Activated T-helper 17 cell treated with anti-CD3 and anti-CD28 coated beads, Interleukin-2, amount 50 U/mL, for 72 hours (primary cell): ENCODE measurements at regions not wholly inside any gene's neighbourhood (a gene's known extent, or its start where the extent isn't known, plus 50 kb on each side); places are given as distances from the start of the nearest gene placed in this dataset.

ENCODE experiments used
- ATAC-seq: fragments of 150-1000 bp; cut with Tn5 transposase; replicated peaks from 2 replicates; pipeline ENCODE4 v1.10.0; 2021; ENCODE audit warnings: mild to moderate bottlenecking, moderate library complexity
- H3K27ac Mint-ChIP-seq: one replicate; pipeline ENCODE4 v1.8.0; 2022; ENCODE audit warnings: mixed read lengths
- H3K27me3 Mint-ChIP-seq: one replicate; pipeline ENCODE4 v1.8.0; 2022; ENCODE audit warnings: mixed read lengths
- H3K36me3 Mint-ChIP-seq: one replicate; pipeline ENCODE4 v1.8.0; 2022; ENCODE audit warnings: low read depth, mild to moderate bottlenecking, mixed read lengths
- H3K4me1 Mint-ChIP-seq: one replicate; pipeline ENCODE4 v1.8.0; 2022; ENCODE audit warnings: mixed read lengths
- H3K4me3 Mint-ChIP-seq: one replicate; pipeline ENCODE4 v1.8.0; 2022; ENCODE audit warnings: mild to moderate bottlenecking, mixed read lengths
- H3K9me3 Mint-ChIP-seq: one replicate; pipeline ENCODE4 v1.8.0; 2022; ENCODE audit warnings: mixed read lengths

DNA sequence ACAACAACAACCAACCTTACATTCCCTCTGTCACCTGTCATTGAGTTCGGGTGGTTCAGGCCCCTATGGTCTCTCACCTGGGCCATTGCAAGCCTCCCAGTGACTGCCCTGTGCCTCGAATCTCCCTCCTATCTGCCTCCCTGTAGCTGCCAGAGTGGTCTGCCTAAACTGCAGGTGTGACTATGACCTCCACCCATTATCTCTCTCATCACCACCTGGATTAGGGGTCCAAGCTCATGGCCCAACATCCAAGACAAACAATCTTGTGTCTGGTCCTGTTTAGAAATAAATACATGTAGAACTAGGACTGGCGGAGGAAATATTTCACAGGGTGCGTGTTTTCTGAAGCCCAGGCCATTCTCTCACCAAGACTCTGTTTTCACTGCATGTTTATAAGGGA is 146.6 kb downstream of the HERPUD2 start:
- ATAC-seq = no peak
- Mint-ChIP-seq H3K4me3 (no peak overlapping the region), H3K27ac (no peak overlapping the region), H3K36me3 (no peaks in the 10 kb centered on the region), H3K9me3 (no peaks in the 10 kb centered on the region), H3K4me1 (no peaks in the 10 kb centered on the region), H3K27me3 (peaks cover 9% of the 10 kb centered on the region)

DNA sequence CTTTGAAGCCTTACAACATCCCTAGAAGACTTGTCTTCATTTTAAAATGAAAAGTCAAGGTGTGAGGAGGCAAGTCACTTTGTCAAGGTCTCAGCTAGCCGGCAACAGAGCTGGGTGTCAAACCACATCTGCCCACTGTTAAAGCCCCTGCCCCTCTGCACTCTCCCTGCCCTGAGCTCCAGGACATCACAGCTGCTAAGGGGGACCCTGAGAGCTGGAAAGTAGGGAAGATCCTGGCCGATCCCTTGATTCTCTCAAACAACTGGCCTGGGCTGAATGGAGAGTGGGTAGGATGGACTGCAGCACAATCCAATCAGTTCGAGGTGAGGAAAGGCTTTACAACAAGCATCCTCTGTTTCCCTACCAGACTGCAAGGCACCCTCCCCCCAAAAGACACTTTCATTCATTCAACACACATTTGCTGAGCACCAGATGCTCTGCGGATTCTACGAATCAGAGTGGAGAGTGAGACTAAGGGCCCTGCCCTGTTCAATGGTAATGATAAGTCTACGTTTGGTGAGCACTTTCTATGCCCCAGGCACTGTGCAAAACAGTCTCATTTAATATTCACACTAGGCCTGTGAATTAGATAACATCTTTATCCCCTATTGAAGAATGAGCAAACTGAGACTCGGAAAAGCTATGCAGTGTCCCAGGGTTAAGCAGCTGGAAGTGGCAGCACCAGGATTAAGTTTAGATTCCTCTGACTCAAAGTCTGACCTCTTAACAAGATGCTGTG is 148.1 kb downstream of the HERPUD2 start:
- H3K27me3 Mint-ChIP-seq = peaks cover 8% of the 10 kb centered on the region
- H3K4me1 Mint-ChIP-seq = no peaks in the 10 kb centered on the region
- no peak for ATAC-seq
- no peaks in the 10 kb centered on the region for H3K36me3 Mint-ChIP-seq
- no peaks in the 10 kb centered on the region for H3K9me3 Mint-ChIP-seq
- H3K27ac Mint-ChIP-seq = no peak overlapping the region
- H3K4me3 Mint-ChIP-seq = no peak overlapping the region

DNA sequence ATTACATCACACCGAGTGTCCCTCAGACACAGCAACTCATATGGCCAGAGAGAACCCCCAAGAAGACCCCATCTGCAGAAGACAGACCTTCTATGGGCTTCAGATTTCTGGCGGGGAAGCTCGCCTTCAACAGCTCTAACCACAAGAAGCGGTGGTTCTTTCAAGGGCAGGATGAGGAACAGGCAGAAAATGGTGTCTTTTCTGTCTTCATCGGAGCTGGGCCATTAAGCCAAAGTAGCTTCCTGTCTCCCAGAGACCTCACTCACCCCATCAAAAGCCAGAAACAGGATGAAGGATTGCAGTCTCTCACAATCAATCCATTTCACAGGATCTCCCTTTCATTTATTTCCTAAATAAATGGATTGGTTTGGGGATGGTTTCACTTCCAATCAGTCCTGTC is 149.1 kb downstream of the HERPUD2 start:
- Mint-ChIP-seq H3K27me3 (peaks cover 8% of the 10 kb centered on the region), H3K27ac (no peak overlapping the region), H3K4me1 (no peaks in the 10 kb centered on the region), H3K36me3 (no peaks in the 10 kb centered on the region), H3K9me3 (no peaks in the 10 kb centered on the region), H3K4me3 (no peak overlapping the region)
- ATAC-seq = no peak

DNA sequence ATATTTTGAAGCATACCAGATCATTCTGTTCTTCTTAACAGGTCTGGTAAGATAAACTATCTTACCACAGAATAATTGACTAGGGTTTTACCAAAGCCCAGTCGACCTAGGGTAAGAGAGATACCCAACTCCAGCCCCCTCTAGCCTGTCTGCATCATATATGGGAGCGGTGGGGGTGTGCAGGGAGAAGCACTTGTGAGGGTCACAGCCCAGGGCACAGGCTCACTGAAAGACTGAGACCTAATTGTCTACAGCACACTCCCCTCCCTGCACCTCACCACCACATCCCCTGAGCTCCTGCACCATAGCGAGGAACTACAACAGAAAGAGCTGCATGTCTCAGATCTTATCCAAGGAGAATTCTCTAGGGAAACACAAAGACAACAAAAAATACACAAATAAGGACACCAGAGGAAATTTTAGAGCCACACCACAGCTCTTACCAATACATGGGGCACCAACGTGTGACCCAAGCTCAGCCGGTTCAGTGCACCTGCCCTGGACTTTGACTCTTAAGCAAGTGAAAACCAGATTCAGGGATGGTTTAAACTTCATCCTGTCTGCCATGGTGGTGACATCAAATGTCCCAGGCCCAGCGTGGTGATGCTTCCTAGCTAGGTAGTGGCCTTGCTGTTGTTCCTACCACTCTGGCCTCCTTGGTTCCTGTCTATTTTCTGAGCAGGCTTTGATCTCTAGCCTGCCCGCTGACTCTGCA is 150.8 kb downstream of the HERPUD2 start:
- H3K4me3 Mint-ChIP-seq = no peak overlapping the region
- no peaks in the 10 kb centered on the region for H3K36me3 Mint-ChIP-seq
- no peaks in the 10 kb centered on the region for H3K4me1 Mint-ChIP-seq
- H3K9me3 Mint-ChIP-seq = no peaks in the 10 kb centered on the region
- ATAC-seq = no peak
- no peak overlapping the region for H3K27ac Mint-ChIP-seq
- H3K27me3 Mint-ChIP-seq = peaks cover 10% of the 10 kb centered on the region

DNA sequence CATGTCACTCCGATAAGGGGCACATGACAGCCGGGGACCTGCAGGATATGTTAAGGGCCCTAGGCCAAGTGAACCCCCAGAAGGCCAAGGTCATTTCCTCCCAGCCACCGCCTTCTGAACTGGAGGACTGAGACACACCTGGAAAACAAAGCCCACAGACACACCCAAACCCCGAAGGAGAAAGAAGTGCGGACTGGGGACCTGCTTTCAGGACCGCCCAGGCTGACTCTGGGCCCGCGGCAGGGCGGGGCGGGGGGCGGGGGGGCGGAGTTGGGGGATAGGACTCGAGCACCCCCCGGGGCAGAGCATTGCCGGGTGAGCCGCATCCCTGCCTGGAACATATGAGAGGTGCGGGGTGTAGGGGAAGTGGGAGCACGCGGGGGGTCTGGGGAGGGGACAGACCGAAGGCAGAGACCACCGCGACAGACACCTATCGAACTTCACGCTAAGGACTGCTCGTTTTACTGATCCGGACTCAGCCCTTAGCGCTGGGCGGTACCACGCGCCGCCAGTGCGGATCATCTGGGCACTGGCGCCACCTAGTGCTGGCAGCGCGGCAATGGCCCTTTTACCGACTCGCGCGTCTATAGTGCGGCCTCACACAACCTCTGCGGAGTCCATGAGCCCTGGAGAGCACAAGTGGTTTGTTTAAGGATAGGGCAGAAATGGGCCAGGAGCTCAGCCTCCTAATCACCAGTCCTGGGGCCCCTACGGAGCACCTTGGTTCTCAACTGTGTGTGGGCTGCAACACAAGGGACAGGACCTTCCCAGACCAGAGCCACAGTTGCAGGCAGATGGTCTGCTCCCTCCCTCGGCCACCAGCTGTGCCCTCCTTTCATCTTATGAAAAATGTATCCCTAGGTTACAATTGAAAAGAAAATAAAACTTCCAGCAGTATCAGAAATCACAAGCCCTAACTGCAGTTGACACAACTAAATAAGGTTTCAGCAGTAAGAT is 157.6 kb downstream of the HERPUD2 start:
- Mint-ChIP-seq H3K4me3 (peak overlapping the region; percentile 56), H3K27ac (no peak overlapping the region), H3K36me3 (no peaks in the 10 kb centered on the region), H3K4me1 (no peaks in the 10 kb centered on the region), H3K9me3 (no peaks in the 10 kb centered on the region), H3K27me3 (peaks cover 4% of the 10 kb centered on the region)
- peak; percentile 98 for ATAC-seq

DNA sequence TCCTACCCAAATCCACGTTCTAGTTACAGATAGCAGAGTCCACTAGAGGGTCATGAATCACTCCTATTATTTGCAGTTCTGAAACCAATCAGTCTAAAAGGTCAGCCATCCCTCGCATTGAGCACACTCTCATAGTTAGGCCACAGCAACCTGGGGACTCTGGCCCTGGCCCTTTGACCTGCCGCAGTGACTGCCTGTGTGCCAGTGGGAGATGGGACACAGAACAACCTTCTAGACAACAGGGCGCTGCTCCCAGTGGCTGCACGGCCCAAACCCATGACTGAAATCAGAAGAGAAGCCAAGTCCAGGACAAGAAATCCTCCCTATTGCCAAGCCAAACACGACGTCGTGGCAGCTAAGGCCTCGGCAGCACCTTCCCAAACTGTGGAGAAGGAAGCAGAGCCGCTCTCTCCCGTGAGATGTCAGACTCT is 158.5 kb downstream of the HERPUD2 start:
- no peaks in the 10 kb centered on the region for H3K4me1 Mint-ChIP-seq
- no peak for ATAC-seq
- H3K27me3 Mint-ChIP-seq = peaks cover 9% of the 10 kb centered on the region
- no peak overlapping the region for H3K27ac Mint-ChIP-seq
- H3K36me3 Mint-ChIP-seq = no peaks in the 10 kb centered on the region
- H3K9me3 Mint-ChIP-seq = no peaks in the 10 kb centered on the region
- H3K4me3 Mint-ChIP-seq = peak overlapping the region; percentile 56

DNA sequence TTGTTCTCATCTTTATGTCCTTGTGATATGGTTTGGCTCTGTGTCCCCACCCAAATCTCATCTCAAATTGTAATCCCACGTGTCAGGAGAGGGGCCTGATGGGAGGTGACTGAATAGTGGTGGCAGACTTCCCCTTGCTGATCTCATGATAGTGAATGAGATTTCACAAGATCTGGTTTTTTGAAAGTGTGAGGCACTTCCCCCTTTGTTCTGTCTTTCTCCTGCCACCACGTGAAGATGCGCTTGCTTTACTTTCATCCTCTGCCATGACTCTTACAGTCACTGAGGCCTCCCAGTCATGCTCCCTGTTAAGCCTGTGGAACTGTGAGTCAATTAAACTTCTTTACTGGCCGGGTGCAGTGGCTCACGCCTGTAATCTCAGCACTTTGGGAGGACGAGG is 161.0 kb downstream of the HERPUD2 start:
- Mint-ChIP-seq H3K4me1 (no peaks in the 10 kb centered on the region), H3K27me3 (peaks cover 14% of the 10 kb centered on the region), H3K36me3 (no peaks in the 10 kb centered on the region), H3K4me3 (no peak overlapping the region), H3K27ac (no peak overlapping the region), H3K9me3 (no peaks in the 10 kb centered on the region)
- ATAC-seq = no peak

DNA sequence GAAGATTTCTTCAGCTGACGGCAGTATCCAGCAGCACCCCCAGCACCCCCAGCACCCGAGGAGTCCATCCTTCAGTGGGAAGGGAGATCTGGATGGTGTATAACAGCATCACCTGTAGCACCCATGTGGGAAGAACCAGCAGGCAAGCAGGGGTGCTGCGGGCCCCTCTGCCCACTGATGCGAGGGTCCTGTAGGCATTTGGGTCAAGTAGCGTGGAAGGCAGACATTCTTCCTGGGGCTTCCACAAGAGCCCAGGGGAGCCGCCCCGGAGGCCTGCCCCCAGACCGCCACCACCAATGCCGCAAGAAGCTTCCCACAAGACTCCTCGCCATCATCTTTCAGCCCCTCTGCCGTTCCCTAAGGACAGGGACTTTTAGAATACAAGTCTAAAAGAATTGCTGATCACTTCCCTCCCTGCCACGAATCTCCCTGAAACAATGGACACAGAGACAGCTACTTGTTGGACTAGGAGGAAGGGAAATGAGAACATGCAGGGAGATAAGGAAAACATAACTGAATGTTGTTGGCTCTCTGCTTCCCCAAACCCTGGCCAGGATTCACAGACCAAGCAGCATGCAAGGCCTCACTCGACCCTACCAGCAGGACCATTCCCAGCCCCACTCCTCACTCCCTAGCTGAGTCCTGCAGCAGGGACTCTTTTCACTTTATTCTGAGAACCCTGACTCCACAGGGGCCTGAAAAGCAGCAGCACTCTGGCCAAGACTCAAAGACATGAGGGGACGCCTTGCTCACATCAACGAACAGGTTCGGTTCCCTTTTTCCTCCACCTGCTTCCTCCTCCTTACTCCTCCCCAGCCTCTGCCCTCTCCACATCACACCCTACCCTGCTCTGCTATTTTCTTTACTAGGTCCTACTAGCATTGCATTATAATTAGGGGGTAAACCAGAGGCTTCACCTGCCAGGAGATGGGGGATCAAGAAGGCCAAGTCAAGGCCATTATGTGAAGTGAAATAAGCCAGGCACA is 164.5 kb downstream of the HERPUD2 start:
- Mint-ChIP-seq H3K36me3 (no peaks in the 10 kb centered on the region), H3K27ac (no peak overlapping the region), H3K27me3 (peaks cover 14% of the 10 kb centered on the region), H3K9me3 (no peaks in the 10 kb centered on the region), H3K4me3 (no peak overlapping the region), H3K4me1 (no peaks in the 10 kb centered on the region)
- no peak for ATAC-seq

DNA sequence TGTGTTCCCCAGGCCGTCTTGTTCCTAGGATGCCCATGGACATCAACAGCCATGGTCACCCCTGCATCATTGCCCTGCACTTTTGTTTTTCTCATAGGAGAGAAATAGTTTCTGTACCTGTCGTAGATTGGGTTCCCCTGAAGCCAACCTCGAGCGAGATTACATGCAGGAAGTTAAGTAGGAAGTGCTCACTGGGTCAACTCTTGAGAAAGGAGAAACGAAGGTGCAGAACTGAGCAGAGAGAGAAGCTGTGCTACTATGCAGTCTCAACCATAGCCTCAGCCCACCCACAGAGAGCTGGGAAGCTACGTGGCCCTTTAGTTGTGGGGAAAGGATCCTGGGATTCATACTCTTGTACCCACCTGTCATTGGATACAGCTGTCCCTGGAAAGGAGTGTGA is 165.2 kb downstream of the HERPUD2 start:
- no peak overlapping the region for H3K4me3 Mint-ChIP-seq
- no peaks in the 10 kb centered on the region for H3K36me3 Mint-ChIP-seq
- no peak overlapping the region for H3K27ac Mint-ChIP-seq
- peaks cover 14% of the 10 kb centered on the region for H3K27me3 Mint-ChIP-seq
- no peak for ATAC-seq
- H3K9me3 Mint-ChIP-seq = no peaks in the 10 kb centered on the region
- no peaks in the 10 kb centered on the region for H3K4me1 Mint-ChIP-seq

DNA sequence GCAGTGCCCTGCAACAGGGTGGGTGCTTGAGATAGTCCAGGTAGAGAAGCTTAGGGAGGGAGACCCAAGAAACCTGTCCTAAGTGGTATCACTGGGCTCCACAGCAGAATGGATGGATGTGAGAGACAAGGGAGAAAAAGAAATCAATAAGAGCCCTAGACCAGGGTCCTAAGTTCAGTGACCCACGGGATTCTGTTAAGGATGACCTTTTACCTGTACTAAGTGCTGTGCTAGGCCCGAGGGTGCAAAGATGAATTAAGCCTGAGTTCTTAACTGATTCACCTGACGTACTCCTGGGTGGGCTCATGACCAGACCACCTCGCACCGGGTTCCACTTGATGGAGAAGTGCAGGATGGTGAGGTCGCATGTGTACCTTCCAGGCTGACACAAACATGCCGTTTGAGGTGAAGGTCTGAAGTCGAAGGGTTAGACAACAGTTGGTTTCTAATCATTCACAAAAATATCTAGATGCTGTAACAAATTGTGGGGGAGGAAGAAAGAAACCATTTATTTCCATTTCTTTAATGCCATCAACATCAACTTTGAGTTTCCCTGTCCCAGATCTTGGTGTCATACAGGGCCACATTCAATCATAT is 166.5 kb downstream of the HERPUD2 start:
- H3K27ac Mint-ChIP-seq = no peak overlapping the region
- peaks cover 17% of the 10 kb centered on the region for H3K27me3 Mint-ChIP-seq
- no peak overlapping the region for H3K4me3 Mint-ChIP-seq

DNA sequence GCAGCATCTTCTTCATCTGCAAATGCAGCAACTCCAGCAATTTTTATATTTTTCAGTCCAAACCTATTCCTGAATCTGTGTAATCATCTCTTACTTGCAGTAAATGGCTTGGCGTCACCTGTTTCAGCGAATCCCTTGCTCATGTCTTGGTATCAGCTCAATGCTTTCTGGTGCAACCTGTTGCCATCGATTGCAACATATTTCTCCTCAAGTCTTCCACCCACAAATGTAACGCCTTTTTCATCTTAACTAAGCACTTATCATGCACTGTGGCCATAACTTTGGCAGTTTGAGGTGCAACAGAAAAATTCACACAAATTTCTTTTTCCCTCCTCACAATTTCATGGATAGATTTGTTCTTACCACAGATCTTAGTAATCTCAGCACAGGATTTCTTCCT is 168.3 kb downstream of the HERPUD2 start:
- H3K36me3 Mint-ChIP-seq = no peaks in the 10 kb centered on the region
- H3K27ac Mint-ChIP-seq = no peak overlapping the region
- H3K4me3 Mint-ChIP-seq = no peak overlapping the region
- H3K27me3 Mint-ChIP-seq = peaks cover 11% of the 10 kb centered on the region
- no peaks in the 10 kb centered on the region for H3K9me3 Mint-ChIP-seq
- no peaks in the 10 kb centered on the region for H3K4me1 Mint-ChIP-seq
- ATAC-seq = no peak

More for the DNA sequence above, 166.5 kb downstream of the HERPUD2 start:
- Mint-ChIP-seq H3K4me1 (no peaks in the 10 kb centered on the region), H3K36me3 (no peaks in the 10 kb centered on the region), H3K9me3 (no peaks in the 10 kb centered on the region)
- ATAC-seq = no peak

DNA sequence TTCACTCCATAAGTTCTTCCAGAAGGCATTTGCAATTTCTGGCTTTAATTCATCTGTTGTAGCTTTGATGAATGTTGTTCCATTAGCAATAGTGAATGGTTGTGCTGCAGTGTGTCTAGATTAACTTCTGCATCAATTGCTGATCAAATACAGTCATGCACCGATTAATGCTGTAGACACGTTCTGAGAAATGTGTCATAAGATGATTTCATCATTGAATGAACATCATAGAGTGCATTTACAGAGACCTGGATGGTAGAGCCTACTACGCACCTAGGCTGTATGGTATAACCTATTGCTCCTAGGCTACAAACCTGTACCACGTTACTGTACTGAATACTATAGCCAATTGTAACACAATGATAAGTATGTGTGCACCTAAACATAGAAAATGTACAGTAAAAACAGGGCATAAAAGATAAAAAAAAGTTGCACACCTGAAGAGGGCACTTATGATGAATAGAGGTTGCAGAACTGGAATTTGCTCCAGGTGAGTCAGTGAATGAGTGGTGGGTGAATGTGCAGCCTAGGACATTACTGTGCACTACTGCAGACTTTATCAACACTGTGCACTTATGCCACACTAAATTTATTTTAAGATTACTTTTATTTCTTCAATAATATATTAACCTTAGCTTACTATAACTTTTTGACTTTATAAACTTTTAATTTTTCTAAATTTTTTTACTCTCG is 170.7 kb downstream of the HERPUD2 start:
- no peak overlapping the region for H3K4me3 Mint-ChIP-seq
- H3K9me3 Mint-ChIP-seq = no peaks in the 10 kb centered on the region
- no peak overlapping the region for H3K27ac Mint-ChIP-seq
- no peak for ATAC-seq
- H3K27me3 Mint-ChIP-seq = peaks cover 6% of the 10 kb centered on the region
- no peaks in the 10 kb centered on the region for H3K36me3 Mint-ChIP-seq
- H3K4me1 Mint-ChIP-seq = peaks cover 3% of the 10 kb centered on the region

DNA sequence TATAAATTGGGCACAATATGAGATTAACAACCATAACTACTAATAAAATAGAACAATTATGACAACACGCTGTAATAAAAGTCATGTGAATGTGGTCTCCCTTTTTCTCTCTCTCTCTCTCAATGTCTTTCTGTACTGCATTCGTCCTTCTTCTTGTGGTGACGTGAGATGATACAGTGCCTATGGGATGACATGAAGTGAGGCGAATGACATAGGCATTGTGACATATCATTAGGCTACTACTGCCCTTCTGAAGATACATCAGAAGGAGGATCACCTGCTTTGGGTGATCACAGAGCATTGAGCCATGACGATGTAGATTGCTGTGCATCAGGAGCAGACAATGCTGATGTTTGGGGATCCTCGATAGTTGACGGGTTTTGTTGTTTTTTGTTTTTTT is 171.6 kb downstream of the HERPUD2 start:
- ATAC-seq = no peak
- no peaks in the 10 kb centered on the region for H3K9me3 Mint-ChIP-seq
- H3K27me3 Mint-ChIP-seq = peaks cover 6% of the 10 kb centered on the region
- H3K36me3 Mint-ChIP-seq = no peaks in the 10 kb centered on the region
- peaks cover 3% of the 10 kb centered on the region for H3K4me1 Mint-ChIP-seq
- H3K27ac Mint-ChIP-seq = no peak overlapping the region
- H3K4me3 Mint-ChIP-seq = no peak overlapping the region
